Aorta (tissue), 5 donors: ENCODE measurements at regions not wholly inside any gene's neighbourhood (a gene's known extent, or its start where the extent isn't known, plus 50 kb on each side); places are given as distances from the start of the nearest gene placed in this dataset.
A peak's percentile ranks its signal among the peaks of the same experiment; 100 is the strongest.

Experiments
- ATAC-seq: fragments of 200-7000 bp; cut with Tn5 transposase; one replicate; pipeline ENCODE4 v1.9.1; 2022; ENCODE audit warnings: moderate library complexity; ENCODE audit not compliant: low FRiP score
- DNase-seq, 2 donors: peaks; one replicate each; pipeline ENCODE4 v3.0.0-alpha.2; 2020
- H3K27ac ChIP-seq, 2 donors: one replicate each; pipeline ENCODE4 v1.5.1; 2013; ENCODE audit warnings: low read length in 2 of 2, mild to moderate bottlenecking in 2 of 2, moderate library complexity in 2 of 2, control low read depth in 1 of 2, inconsistent platforms in 1 of 2, low read depth in 1 of 2
- H3K27me3 ChIP-seq, 2 donors: one replicate each; pipeline ENCODE4 v1.6.1; 2013; ENCODE audit warnings: control low read depth in 1 of 2, low read length in 1 of 2, mild to moderate bottlenecking in 1 of 2, moderate library complexity in 1 of 2; ENCODE audit not compliant: insufficient read depth in 2 of 2, control insufficient read depth in 1 of 2
- H3K36me3 ChIP-seq, 2 donors: one replicate each; pipeline ENCODE4 v1.6.1; 2013; ENCODE audit warnings: control low read depth in 1 of 2, low read length in 1 of 2, mild to moderate bottlenecking in 1 of 2; ENCODE audit not compliant: insufficient read depth in 2 of 2, control insufficient read depth in 1 of 2
- H3K4me1 ChIP-seq, 2 donors: one replicate each; pipeline ENCODE4 v1.6.1; 2013; ENCODE audit warnings: low read length in 2 of 2, control low read depth in 1 of 2, mild to moderate bottlenecking in 1 of 2, moderate library complexity in 1 of 2; ENCODE audit not compliant: insufficient read depth in 2 of 2, control insufficient read depth in 1 of 2
- H3K4me3 ChIP-seq, 2 donors: one replicate each; pipeline ENCODE4 v1.5.1; 2013; ENCODE audit warnings: low read length in 2 of 2, control low read depth in 1 of 2, mild to moderate bottlenecking in 1 of 2
- H3K9me3 ChIP-seq: one replicate; pipeline ENCODE4 v1.6.1; 2013; ENCODE audit warnings: mild to moderate bottlenecking, low read length; ENCODE audit not compliant: control insufficient read depth
- WGBS, 2 donors: extraction: QIAGEN DNeasy Blood & Tissue Kit; methylation state at CpG; one replicate each; pipeline ENCODE4 v1.1.7; 2013; 5-methylcytosine and 5-hydroxymethylcytosine counted together
- intact Hi-C, 2 donors: fragments of 100-400 bp; cut with DNase I; formaldehyde crosslinking; loops; one replicate each; pipeline versions ENCODE4 v1.14.2 to v1.15.0; 2022
- donor health status: healthy with polysubstance abuse.
- donor health status: Bipolar disorder and iron deficiency.
- donor health status: DM: no; HTN: no; CAD: no.
- donor health status: DM: no; HTN: no; CAD: no.
- donor health status: DM: yes; HTN: yes; CAD: no.

DNA sequence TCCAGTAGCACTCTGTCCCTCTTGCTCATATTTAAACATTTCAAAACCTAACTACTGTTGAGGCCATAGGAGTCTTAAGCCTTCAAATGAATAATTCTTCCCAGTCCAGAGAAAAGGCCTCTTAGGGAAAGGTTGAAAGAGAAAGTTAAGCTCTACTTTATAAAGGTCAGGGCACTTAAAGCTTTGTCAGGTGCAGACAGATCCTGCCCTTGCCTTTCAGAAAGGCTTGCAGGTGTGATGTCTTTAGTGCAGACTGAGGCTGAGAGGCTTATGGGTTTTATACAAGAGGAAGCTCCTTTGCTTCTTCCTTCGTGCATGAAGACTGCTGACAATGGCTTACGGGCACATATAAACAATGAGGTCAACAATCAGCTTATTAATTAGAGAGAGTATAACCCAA lies 105.0 kb upstream of the LINC00305 start:
- WGBS, 2 donors: 93 to 94% methylated on average over 2 of the region's 2 CpGs
- intact Hi-C loops: no loop called here
- no peaks in the 10 kb centered on the region for H3K36me3 ChIP-seq
- no peaks in the 10 kb centered on the region for H3K27me3 ChIP-seq
- no peaks in the 10 kb centered on the region for H3K9me3 ChIP-seq
- H3K4me1 ChIP-seq: no peaks in the 10 kb centered on the region
- ATAC-seq (no peak), DNase-seq (no peak)
- H3K4me3 ChIP-seq: no peak overlapping the region
- H3K27ac ChIP-seq: no peak overlapping the region

GRCh38 chr18:64253222-64253621 lies 104.3 kb upstream of the LINC00305 start:
- ATAC-seq (no peak), DNase-seq (no peak)
- Histone ChIP-seq H3K9me3 (no peaks in the 10 kb centered on the region), H3K4me3 (no peak overlapping the region), H3K4me1 (no peaks in the 10 kb centered on the region), H3K36me3 (no peaks in the 10 kb centered on the region), H3K27ac (no peak overlapping the region), H3K27me3 (no peaks in the 10 kb centered on the region)
- intact Hi-C loops: no loop called here
- WGBS, 2 donors: 90 to 94% methylated on average over 4 of the region's 4 CpGs

- peaks cover 0 to 4% of the 10 kb centered on the region in 2 donors for H3K4me1 ChIP-seq
- H3K27me3 ChIP-seq: no peaks in the 10 kb centered on the region
- intact Hi-C loops: no loop called here
- H3K4me3 ChIP-seq: no peak overlapping the region
- H3K9me3 ChIP-seq: no peaks in the 10 kb centered on the region
- 77 to 85% methylated on average over 8 of the region's 8 CpGs for WGBS, 2 donors
- ATAC-seq (no peak), DNase-seq (no peak)
- no peak overlapping the region for H3K27ac ChIP-seq
- no peaks in the 10 kb centered on the region for H3K36me3 ChIP-seq
Measured at GRCh38 chr18:64248836-64249235, 99.9 kb upstream of the LINC00305 start.

DNA sequence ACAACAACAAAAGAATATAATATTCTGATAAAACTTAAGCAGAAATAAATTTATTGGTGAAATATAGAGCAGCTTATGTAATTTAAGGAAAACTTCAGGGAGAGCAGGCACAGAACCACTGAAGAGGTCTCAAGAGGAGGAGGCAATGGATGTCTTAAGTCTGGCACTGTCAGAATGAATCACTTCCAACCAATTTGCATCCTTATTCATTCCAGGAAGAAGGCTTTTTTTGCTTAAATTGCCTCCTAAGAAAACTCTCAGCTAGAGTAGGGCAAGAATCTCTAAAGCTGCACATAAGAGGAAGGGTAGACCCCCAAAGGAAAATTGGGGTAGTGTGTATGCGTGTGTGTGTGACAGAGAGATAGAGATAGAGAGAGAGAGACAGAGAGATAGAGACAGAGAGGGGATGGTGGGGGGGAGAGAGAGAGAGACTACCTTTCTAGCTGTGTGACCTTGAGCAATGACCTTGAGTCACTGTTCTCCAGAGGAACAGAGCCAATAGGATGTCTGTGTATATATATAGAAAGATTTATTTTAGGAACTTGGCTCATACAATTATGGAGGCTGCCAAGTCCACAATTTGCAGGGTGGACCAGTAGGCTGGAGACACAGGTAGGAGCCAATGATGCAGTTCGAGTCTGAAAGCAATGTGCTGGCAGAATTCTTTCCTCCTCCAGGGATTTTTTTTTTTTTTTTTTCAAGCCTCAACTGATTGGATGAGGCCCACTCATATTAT lies 96.4 kb upstream of the LINC00305 start:
- DNase-seq: no peak
- Histone ChIP-seq H3K4me1 (peaks cover 0 to 4% of the 10 kb centered on the region in 2 donors), H3K36me3 (no peaks in the 10 kb centered on the region), H3K27ac (no peak overlapping the region), H3K27me3 (peaks cover 0 to 2% of the 10 kb centered on the region in 2 donors), H3K4me3 (no peak overlapping the region), H3K9me3 (no peaks in the 10 kb centered on the region)
- intact Hi-C loops: no loop called here
- WGBS, 2 donors: 29 to 43% methylated on average over 2 of the region's 2 CpGs
- ATAC-seq: peak; percentile 22

DNA sequence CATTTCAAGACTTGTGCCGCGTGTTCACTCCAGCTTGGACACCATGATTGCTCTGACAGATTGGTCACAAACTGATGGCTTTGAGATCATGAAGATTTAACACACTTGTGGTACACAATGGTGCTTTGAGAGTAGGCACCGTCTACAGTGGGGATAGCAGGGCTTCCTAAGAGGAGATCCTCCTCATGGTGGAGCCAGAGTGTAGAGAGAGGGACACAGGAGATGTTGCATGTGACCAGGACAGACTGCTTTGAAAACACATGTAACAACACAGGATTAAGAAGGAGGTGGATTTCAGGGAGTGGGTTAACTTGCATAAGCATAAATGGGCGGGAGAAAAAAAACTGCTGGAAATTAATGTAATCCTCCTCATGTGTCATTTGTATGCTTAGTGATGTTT lies 95.7 kb upstream of the LINC00305 start:
- ATAC-seq: no peak
- no peak for DNase-seq
- Histone ChIP-seq H3K27me3 (peaks cover 0 to 2% of the 10 kb centered on the region in 2 donors), H3K36me3 (no peaks in the 10 kb centered on the region), H3K4me3 (no peak overlapping the region), H3K4me1 (peaks cover 0 to 4% of the 10 kb centered on the region in 2 donors), H3K27ac (no peak overlapping the region), H3K9me3 (no peaks in the 10 kb centered on the region)
- intact Hi-C loops: no loop called here
- WGBS, 2 donors: 78% methylated on average over 4 of the region's 4 CpGs

- Histone ChIP-seq H3K4me3 (no peak overlapping the region), H3K27ac (no peak overlapping the region), H3K9me3 (no peaks in the 10 kb centered on the region), H3K36me3 (no peaks in the 10 kb centered on the region), H3K4me1 (no peaks in the 10 kb centered on the region), H3K27me3 (peaks cover 0 to 2% of the 10 kb centered on the region in 2 donors)
- intact Hi-C loops: no loop called here
- ATAC-seq: no peak
- 21 to 39% methylated on average over 3 of the region's 3 CpGs for WGBS, 2 donors
- DNase-seq: no peak
Measured at GRCh38 chr18:64240316-64240715, 91.4 kb upstream of the LINC00305 start.

DNA sequence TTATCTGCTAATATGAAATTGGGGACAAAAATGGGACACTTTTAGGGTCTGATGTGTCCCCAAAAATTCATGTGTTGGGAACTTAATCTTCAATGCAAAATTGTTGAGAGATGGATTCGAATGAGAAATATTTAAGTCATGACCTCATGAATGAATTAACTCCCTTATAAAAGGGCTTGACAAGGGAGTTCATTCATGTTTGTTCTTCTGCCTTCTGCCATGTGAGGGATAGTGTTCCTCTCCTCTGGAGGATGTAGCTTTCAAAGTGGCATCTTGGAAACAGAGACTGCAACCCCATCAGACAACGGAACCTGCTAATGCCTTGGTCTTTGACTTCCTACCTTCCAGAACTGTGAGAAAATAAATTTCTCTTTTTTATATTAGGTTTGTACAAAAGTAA lies 89.2 kb upstream of the LINC00305 start:
- DNase-seq (no peak), ATAC-seq (no peak)
- H3K4me3 ChIP-seq: no peak overlapping the region
- no peaks in the 10 kb centered on the region for H3K36me3 ChIP-seq
- H3K4me1 ChIP-seq: no peaks in the 10 kb centered on the region
- WGBS, 2 donors: 72 to 82% methylated on average over 2 of the region's 2 CpGs
- peaks cover 1% of the 10 kb centered on the region for H3K9me3 ChIP-seq
- no peak overlapping the region for H3K27ac ChIP-seq
- peaks cover 0 to 2% of the 10 kb centered on the region in 2 donors for H3K27me3 ChIP-seq
- intact Hi-C loops: no loop called here

DNA sequence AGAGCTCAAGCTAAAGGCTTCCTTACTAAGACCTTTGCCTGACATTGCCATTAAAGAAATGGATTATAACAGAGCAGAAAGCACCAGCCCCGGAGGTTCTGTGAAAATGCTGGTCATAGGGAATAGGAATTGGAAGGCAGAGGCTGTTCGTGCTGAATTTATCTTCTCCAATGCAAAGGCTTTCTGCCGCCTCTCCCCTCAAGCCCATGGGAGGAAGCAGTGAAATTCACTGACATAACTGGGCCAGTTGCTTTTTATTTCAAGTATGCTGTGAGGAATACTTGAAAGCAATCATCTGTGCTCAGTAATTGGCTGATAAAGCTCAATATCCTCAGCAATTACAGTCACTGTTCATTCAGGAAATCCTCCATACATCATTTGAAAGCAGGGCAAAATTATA lies 85.4 kb upstream of the LINC00305 start:
- DNase-seq (no peak), ATAC-seq (no peak)
- Histone ChIP-seq H3K4me1 (no peaks in the 10 kb centered on the region), H3K9me3 (peaks cover 2% of the 10 kb centered on the region), H3K27me3 (no peaks in the 10 kb centered on the region), H3K4me3 (no peak overlapping the region), H3K27ac (no peak overlapping the region), H3K36me3 (no peaks in the 10 kb centered on the region)
- 49 to 55% methylated on average over 3 of the region's 3 CpGs for WGBS, 2 donors
- intact Hi-C loops: no loop called here

GRCh38 chr18:64233851-64234250 lies 85.0 kb upstream of the LINC00305 start:
- DNase-seq: no peak
- Histone ChIP-seq H3K4me1 (no peaks in the 10 kb centered on the region), H3K27me3 (no peaks in the 10 kb centered on the region), H3K9me3 (peaks cover 2% of the 10 kb centered on the region), H3K4me3 (no peak overlapping the region), H3K36me3 (no peaks in the 10 kb centered on the region), H3K27ac (no peak overlapping the region)
- ATAC-seq: no peak
- 83 to 89% methylated on average over 1 of the region's 1 CpG for WGBS, 2 donors
- intact Hi-C loops: no loop called here
